CD14-positive monocyte (primary cell): ENCODE measurements at regions not wholly inside any gene's neighbourhood (a gene's known extent, or its start where the extent isn't known, plus 50 kb on each side); places are given as distances from the start of the nearest gene placed in this dataset.
A peak's percentile ranks its signal among the peaks of the same experiment; 100 is the strongest.

Source experiments
- DNase-seq, 3 donors: peaks; one replicate each; pipeline ENCODE4 v3.0.0-alpha.2; 2011 to 2022
- H2AFZ ChIP-seq: 2 replicates; pipeline ENCODE4 v1.6.0; 2012; ENCODE audit warnings: mild to moderate bottlenecking, low read depth, low read length, inconsistent platforms; ENCODE audit not compliant: insufficient read depth, poor library complexity, severe bottlenecking
- H3K27ac ChIP-seq, 2 donors: 1 replicate in 1 of 2; 2 replicates in 1 of 2; pipeline ENCODE4 v1.5.1; 2012 to 2013; ENCODE audit warnings: low read length in 2 of 2, control low read depth in 1 of 2, inconsistent platforms in 1 of 2, low read depth in 1 of 2, mild to moderate bottlenecking in 1 of 2
- H3K27me3 ChIP-seq, 2 donors: one replicate each; pipeline versions ENCODE4 v1.6.0 to v1.6.1; 2011 to 2013; ENCODE audit warnings: low read length in 2 of 2; ENCODE audit not compliant: control insufficient read depth in 2 of 2, insufficient read depth in 2 of 2
- H3K36me3 ChIP-seq, 2 donors: replicated peaks in 1 of 2; 1 replicate in 1 of 2; 2 replicates in 1 of 2; pipeline versions ENCODE4 v1.5.1 to v1.6.1; 2012 to 2013; ENCODE audit warnings: low read length in 2 of 2, control low read depth in 1 of 2, inconsistent platforms in 1 of 2, mild to moderate bottlenecking in 1 of 2; ENCODE audit not compliant: insufficient read depth in 2 of 2, control insufficient read depth in 1 of 2
- H3K4me1 ChIP-seq, 2 donors: 1 replicate in 1 of 2; 2 replicates in 1 of 2; pipeline versions ENCODE4 v1.5.1 to v1.6.1; 2012 to 2013; ENCODE audit warnings: low read length in 2 of 2, control low read depth in 1 of 2, inconsistent platforms in 1 of 2, mild to moderate bottlenecking in 1 of 2, moderate library complexity in 1 of 2; ENCODE audit not compliant: insufficient read depth in 2 of 2, control insufficient read depth in 1 of 2
- H3K4me2 ChIP-seq: replicated peaks from 2 replicates; pipeline ENCODE3; 2012; ENCODE audit warnings: low read length, moderate library complexity, mild to moderate bottlenecking; ENCODE audit not compliant: poor library complexity, severe bottlenecking; ENCODE audit errors: extremely low read depth
- H3K4me3 ChIP-seq, 3 experiments: fragments of 200-600 bp in 1 of 3; sonication (generic) in 1 of 3; replicated peaks in 1 of 3; 1 replicate in 2 of 3; 2 replicates in 1 of 3; pipeline ENCODE4 v1.5.1; 2011 to 2013; ENCODE audit warnings: low read length in 3 of 3, mild to moderate bottlenecking in 3 of 3, control low read depth in 2 of 3, low read depth in 2 of 3, inconsistent platforms in 1 of 3, moderate library complexity in 1 of 3
- H3K79me2 ChIP-seq: 2 replicates; pipeline ENCODE4 v1.6.0; 2012; ENCODE audit warnings: mild to moderate bottlenecking, control low read depth, inconsistent platforms, low read length, moderate library complexity; ENCODE audit not compliant: insufficient read depth
- H3K9ac ChIP-seq: 2 replicates; pipeline ENCODE4 v1.6.0; 2017; ENCODE audit warnings: low read length, mild to moderate bottlenecking; ENCODE audit not compliant: insufficient read depth, poor library complexity, severe bottlenecking
- H3K9me3 ChIP-seq, 2 donors: replicated peaks in 1 of 2; 1 replicate in 1 of 2; 2 replicates in 1 of 2; pipeline versions ENCODE4 v1.5.1 to v1.6.1; 2012 to 2013; ENCODE audit warnings: low read length in 2 of 2, control low read depth in 1 of 2; ENCODE audit not compliant: control insufficient read depth in 1 of 2, insufficient read depth in 1 of 2
- H4K20me1 ChIP-seq: 2 replicates; pipeline ENCODE4 v1.6.0; 2012; ENCODE audit warnings: mild to moderate bottlenecking, low read length, control low read depth, moderate library complexity; ENCODE audit not compliant: insufficient read depth
- H3K27ac Mint-ChIP-seq, 7 donors: one replicate each; pipeline ENCODE4 v1.8.0; 2020; ENCODE audit warnings: mild to moderate bottlenecking in 7 of 7, mixed read lengths in 7 of 7, moderate library complexity in 6 of 7, inconsistent platforms in 2 of 7
- H3K27me3 Mint-ChIP-seq, 3 donors: one replicate each; pipeline ENCODE4 v1.8.0; 2021 to 2022; ENCODE audit warnings: low read depth in 3 of 3, mild to moderate bottlenecking in 3 of 3, mixed read lengths in 3 of 3, moderate library complexity in 3 of 3, inconsistent platforms in 1 of 3
- H3K36me3 Mint-ChIP-seq, 2 donors: one replicate each; pipeline ENCODE4 v1.8.0; 2020; ENCODE audit warnings: mixed read lengths in 2 of 2, inconsistent platforms in 1 of 2, mild to moderate bottlenecking in 1 of 2
- H3K4me1 Mint-ChIP-seq: one replicate; pipeline ENCODE4 v1.8.0; 2020; ENCODE audit warnings: mild to moderate bottlenecking, mixed read lengths
- H3K4me3 Mint-ChIP-seq, 2 donors: one replicate each; pipeline ENCODE4 v1.8.0; 2020; ENCODE audit warnings: mild to moderate bottlenecking in 2 of 2, mixed read lengths in 2 of 2, moderate library complexity in 1 of 2
- H3K9me3 Mint-ChIP-seq, 7 donors: one replicate each; pipeline ENCODE4 v1.8.0; 2020 to 2022; ENCODE audit warnings: mixed read lengths in 7 of 7, mild to moderate bottlenecking in 6 of 7, moderate library complexity in 6 of 7, inconsistent platforms in 2 of 7
- WGBS: methylation state at CpG from one replicate; pipeline ENCODE4 v1.1.5; 2013; ENCODE audit warnings: missing lambda C conversion rate; ENCODE audit not compliant: insufficient coverage; 5-methylcytosine and 5-hydroxymethylcytosine counted together
- intact Hi-C, 2 donors: fragments of 100-400 bp; cut with micrococcal nuclease; formaldehyde crosslinking; loops; one replicate each; pipeline versions ENCODE4 v1.15.0 to v1.15.1; 2023
- TF ChIP-seq, protein P1 (sequence below): fragments of 200-600 bp; IDR thresholded peaks from one replicate; pipeline ENCODE4 v1.8.0; 2022; ENCODE audit warnings: antibody characterized with exemption, mild to moderate bottlenecking

DNA sequence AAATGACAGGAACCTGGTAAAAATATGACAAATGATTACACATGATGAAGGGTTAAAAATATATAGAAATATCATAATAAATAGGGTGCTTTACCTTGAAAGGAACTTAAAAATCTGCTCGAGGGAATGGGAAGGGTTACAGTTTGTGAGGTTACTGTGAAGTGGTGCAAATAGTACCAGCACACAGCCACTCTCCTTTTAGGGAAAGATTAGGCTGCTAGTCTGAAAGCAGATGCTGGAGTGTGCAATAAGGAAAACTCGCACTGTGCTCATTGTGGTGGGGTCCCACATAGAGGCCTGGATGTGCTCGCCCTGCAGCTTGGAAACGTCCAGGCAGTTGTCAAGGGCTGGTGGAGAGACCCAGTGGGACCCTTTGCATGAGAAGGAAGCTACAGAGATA is 145.9 kb upstream of the TBX20 start:
- Histone ChIP-seq H3K4me2 (no peak overlapping the region), H3K4me1 (no peaks in the 10 kb centered on the region), H3K36me3 (no peaks in the 10 kb centered on the region), H3K79me2 (no peaks in the 10 kb centered on the region), H2AFZ (no peak overlapping the region), H4K20me1 (no peaks in the 10 kb centered on the region), H3K27me3 (no peaks in the 10 kb centered on the region), H3K27ac (no peak overlapping the region), H3K4me3 (no peak overlapping the region), H3K9ac (no peak overlapping the region), H3K9me3 (no peaks in the 10 kb centered on the region)
- no peak for DNase-seq
- H3K27me3 Mint-ChIP-seq = peaks cover 4 to 14% (median 8%) of the 10 kb centered on the region in 3 donors
- intact Hi-C loops = no loop called here
- no peak overlapping the region for H3K4me3 Mint-ChIP-seq
- WGBS = 67% methylated on average over 2 of the region's 4 CpGs
- no peaks in the 10 kb centered on the region for H3K4me1 Mint-ChIP-seq
- H3K36me3 Mint-ChIP-seq = no peaks in the 10 kb centered on the region
- H3K27ac Mint-ChIP-seq = no peak overlapping the region
- TF ChIP-seq, protein P1, sequence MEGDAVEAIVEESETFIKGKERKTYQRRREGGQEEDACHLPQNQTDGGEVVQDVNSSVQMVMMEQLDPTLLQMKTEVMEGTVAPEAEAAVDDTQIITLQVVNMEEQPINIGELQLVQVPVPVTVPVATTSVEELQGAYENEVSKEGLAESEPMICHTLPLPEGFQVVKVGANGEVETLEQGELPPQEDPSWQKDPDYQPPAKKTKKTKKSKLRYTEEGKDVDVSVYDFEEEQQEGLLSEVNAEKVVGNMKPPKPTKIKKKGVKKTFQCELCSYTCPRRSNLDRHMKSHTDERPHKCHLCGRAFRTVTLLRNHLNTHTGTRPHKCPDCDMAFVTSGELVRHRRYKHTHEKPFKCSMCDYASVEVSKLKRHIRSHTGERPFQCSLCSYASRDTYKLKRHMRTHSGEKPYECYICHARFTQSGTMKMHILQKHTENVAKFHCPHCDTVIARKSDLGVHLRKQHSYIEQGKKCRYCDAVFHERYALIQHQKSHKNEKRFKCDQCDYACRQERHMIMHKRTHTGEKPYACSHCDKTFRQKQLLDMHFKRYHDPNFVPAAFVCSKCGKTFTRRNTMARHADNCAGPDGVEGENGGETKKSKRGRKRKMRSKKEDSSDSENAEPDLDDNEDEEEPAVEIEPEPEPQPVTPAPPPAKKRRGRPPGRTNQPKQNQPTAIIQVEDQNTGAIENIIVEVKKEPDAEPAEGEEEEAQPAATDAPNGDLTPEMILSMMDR = no peak
- H3K9me3 Mint-ChIP-seq = peaks cover 0 to 11% (median 2%) of the 10 kb centered on the region in 7 donors

DNA sequence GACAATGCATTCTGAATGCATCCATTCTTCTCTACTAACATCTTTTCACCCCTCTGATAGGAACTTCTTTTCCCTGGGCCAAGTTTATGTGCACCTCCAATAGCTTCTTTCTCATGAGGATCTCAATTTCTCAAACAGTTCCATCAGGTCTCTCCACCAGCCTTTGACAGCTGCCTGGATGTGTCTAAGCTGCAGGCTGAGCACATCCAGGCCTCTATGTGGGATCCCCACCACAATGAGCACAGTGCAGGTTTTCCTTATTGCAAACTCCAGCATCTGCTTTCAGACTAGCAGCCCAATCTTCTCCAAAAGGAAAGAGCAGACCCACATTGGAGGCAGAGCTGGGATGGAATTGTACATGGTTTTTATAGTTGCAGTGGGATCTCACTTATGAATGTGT is 145.3 kb upstream of the TBX20 start:
- Mint-ChIP-seq H3K4me1 (no peaks in the 10 kb centered on the region), H3K9me3 (peaks cover 0 to 11% (median 2%) of the 10 kb centered on the region in 7 donors), H3K27me3 (peaks cover 4 to 9% (median 8%) of the 10 kb centered on the region in 3 donors), H3K36me3 (no peaks in the 10 kb centered on the region), H3K4me3 (no peak overlapping the region), H3K27ac (peak overlapping the region in 1 of 7 donors; percentile 17)
- Histone ChIP-seq H3K27ac (no peak overlapping the region), H3K9ac (no peak overlapping the region), H3K4me1 (no peaks in the 10 kb centered on the region), H3K9me3 (no peaks in the 10 kb centered on the region), H3K79me2 (no peaks in the 10 kb centered on the region), H3K4me3 (no peak overlapping the region), H3K4me2 (no peak overlapping the region), H3K27me3 (no peaks in the 10 kb centered on the region), H4K20me1 (no peaks in the 10 kb centered on the region), H3K36me3 (no peaks in the 10 kb centered on the region), H2AFZ (no peak overlapping the region)
- intact Hi-C loops = no loop called here
- no peak for DNase-seq
- TF ChIP-seq, protein P1 = no peak
